Activated naive CD8-positive, alpha-beta T cell (primary cell): ENCODE measurements at regions not wholly inside any gene's neighbourhood (a gene's known extent, or its start where the extent isn't known, plus 50 kb on each side); places are given as distances from the start of the nearest gene placed in this dataset.
"Not testable (repeated sequence)": the region's sequence is repeated elsewhere in the genome, so short reads cannot be mapped to it uniquely, and the experiment has no call there.

Experiments used
- H3K27ac Mint-ChIP-seq: one replicate; pipeline ENCODE4 v1.8.0; 2021; ENCODE audit warnings: mixed read lengths
- H3K27me3 Mint-ChIP-seq: one replicate; pipeline ENCODE4 v1.8.0; 2021; ENCODE audit warnings: mixed read lengths
- H3K36me3 Mint-ChIP-seq: one replicate; pipeline ENCODE4 v1.8.0; 2021; ENCODE audit warnings: mixed read lengths
- H3K4me1 Mint-ChIP-seq: one replicate; pipeline ENCODE4 v1.8.0; 2021; ENCODE audit warnings: low read depth, mixed read lengths
- H3K4me3 Mint-ChIP-seq: one replicate; pipeline ENCODE4 v1.8.0; 2021; ENCODE audit warnings: mild to moderate bottlenecking, mixed read lengths
- H3K9me3 Mint-ChIP-seq: one replicate; pipeline ENCODE4 v1.8.0; 2021; ENCODE audit warnings: low read depth, mixed read lengths

DNA sequence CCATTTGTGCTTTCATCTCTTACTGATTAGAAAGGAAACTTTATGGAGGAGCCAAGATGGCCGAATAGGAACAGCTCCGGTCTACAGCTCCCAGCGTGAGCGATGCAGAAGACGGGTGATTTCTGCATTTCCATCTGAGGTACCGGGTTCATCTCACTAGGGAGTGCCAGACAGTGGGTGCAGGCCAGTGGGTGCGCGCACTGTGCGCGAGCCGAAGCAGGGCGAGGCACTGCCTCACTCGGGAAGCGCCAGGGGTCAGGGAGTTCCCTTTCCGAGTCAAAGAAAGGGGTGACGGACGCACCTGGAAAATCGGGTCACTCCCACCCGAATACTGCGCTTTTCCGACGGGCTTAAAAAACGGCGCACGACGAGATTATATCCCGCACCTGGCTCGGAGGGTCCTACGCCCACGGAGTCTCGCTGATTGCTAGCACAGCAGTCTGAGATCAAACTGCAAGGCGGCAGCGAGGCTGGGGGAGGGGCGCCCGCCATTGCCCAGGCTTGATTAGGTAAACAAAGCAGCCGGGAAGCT is 63.5 kb upstream of the SH3GL3 start:
- not testable (repeated sequence) for H3K27me3 Mint-ChIP-seq, H3K9me3 Mint-ChIP-seq, H3K4me3 Mint-ChIP-seq, H3K4me1 Mint-ChIP-seq, H3K27ac Mint-ChIP-seq, H3K36me3 Mint-ChIP-seq

DNA sequence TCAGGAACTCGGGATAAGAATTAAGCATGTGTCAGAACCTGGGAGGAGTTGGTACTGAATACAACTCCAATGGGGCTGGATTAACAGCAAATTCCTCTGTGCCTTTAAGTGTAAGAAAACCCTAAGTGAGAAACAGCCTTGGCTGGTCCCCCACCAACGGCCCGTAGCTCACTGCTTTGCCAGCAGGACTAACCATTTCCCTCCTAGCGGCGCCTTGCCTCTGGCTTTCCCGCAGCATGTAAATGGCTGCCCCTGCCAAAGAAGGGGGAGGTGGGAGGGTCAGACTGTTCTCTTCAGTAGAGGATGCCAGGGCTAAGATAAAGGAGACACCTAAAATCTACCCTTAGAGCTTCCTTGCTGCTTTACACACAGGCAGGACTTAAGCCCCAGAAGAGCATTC is 51.0 kb upstream of the SH3GL3 start:
- H3K4me1 Mint-ChIP-seq: no peaks in the 10 kb centered on the region
- peaks cover 4% of the 10 kb centered on the region for H3K27me3 Mint-ChIP-seq
- H3K27ac Mint-ChIP-seq: no peak overlapping the region
- no peaks in the 10 kb centered on the region for H3K36me3 Mint-ChIP-seq
- H3K4me3 Mint-ChIP-seq: no peak overlapping the region
- no peaks in the 10 kb centered on the region for H3K9me3 Mint-ChIP-seq
